Panc1 (cell line): ENCODE measurements at regions not wholly inside any gene's neighbourhood (a gene's known extent, or its start where the extent isn't known, plus 50 kb on each side); places are given as distances from the start of the nearest gene placed in this dataset.

Experiments
- CTCF ChIP-seq: fragments of 450-650 bp; IDR thresholded peaks from 2 replicates; pipeline ENCODE4 v1.5.1; 2017; ENCODE audit warnings: mild to moderate bottlenecking
- POLR2AphosphoS5 ChIP-seq: IDR thresholded peaks from 2 replicates; pipeline ENCODE4 v1.6.1; 2012; ENCODE audit warnings: mild to moderate bottlenecking, low read depth, low read length, moderate library complexity

- TF ChIP-seq POLR2AphosphoS5 (no peak), CTCF (no peak)
Observed at GRCh38 chr16:66289986-66290385, 76.5 kb upstream of the CDH5 start.
